ENCODE measurements at regions not wholly inside any gene's neighbourhood (a gene's known extent, or its start where the extent isn't known, plus 50 kb on each side); places are given as distances from the start of the nearest gene placed in this dataset.

DNA sequence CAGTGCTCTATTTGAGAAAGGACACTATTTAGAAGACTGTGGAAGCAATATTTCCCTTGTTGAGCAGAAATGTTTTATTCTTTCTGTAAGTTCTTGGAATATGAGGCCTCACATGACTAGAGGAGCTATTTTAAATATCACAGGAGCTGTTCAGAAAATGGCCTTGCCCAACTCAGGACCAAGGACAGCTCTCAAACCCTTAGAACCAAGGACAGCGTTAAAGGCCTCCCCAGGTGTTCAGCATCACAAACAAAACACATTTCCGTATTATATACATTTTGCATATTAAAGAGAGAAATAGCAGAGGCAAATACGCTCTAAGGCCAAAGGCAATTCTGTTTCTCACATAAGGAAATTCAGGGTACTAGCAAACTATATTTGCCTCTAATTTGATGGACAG is 631.4 kb downstream of the CDH26 start:
- TF ChIP-seq, protein P1, sequence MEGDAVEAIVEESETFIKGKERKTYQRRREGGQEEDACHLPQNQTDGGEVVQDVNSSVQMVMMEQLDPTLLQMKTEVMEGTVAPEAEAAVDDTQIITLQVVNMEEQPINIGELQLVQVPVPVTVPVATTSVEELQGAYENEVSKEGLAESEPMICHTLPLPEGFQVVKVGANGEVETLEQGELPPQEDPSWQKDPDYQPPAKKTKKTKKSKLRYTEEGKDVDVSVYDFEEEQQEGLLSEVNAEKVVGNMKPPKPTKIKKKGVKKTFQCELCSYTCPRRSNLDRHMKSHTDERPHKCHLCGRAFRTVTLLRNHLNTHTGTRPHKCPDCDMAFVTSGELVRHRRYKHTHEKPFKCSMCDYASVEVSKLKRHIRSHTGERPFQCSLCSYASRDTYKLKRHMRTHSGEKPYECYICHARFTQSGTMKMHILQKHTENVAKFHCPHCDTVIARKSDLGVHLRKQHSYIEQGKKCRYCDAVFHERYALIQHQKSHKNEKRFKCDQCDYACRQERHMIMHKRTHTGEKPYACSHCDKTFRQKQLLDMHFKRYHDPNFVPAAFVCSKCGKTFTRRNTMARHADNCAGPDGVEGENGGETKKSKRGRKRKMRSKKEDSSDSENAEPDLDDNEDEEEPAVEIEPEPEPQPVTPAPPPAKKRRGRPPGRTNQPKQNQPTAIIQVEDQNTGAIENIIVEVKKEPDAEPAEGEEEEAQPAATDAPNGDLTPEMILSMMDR (IDR thresholded peaks at IDR 0.05): no peak
- TF ChIP-seq CEBPB (IDR thresholded peaks at IDR 0.05) (no peak), POLR2A (IDR thresholded peaks at IDR 0.05; ENCODE audit: low read length) (no peak), MAZ (IDR thresholded peaks at IDR 0.05; ENCODE audit: borderline replicate concordance, low read depth, low read length) (no peak), ZNF302 (CRISPR knock-in tag; IDR thresholded peaks at IDR 0.05) (no peak), TFCP2L1 (CRISPR knock-in tag; IDR thresholded peaks at IDR 0.05) (no peak), RAD21 (conservative IDR thresholded peaks at IDR 0.05 in 1 of 2, IDR thresholded peaks at IDR 0.05 in 1 of 2) (no peak), KDM5A (IDR thresholded peaks at IDR 0.05) (no peak), JUNB (IDR thresholded peaks at IDR 0.05) (no peak), CHD4 (IDR thresholded peaks at IDR 0.05; ENCODE audit: borderline replicate concordance) (no peak)
- TF ChIP-seq, protein P2, sequence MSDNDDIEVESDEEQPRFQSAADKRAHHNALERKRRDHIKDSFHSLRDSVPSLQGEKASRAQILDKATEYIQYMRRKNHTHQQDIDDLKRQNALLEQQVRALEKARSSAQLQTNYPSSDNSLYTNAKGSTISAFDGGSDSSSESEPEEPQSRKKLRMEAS (IDR thresholded peaks at IDR 0.05): no peak
- TF ChIP-seq, protein P3, sequence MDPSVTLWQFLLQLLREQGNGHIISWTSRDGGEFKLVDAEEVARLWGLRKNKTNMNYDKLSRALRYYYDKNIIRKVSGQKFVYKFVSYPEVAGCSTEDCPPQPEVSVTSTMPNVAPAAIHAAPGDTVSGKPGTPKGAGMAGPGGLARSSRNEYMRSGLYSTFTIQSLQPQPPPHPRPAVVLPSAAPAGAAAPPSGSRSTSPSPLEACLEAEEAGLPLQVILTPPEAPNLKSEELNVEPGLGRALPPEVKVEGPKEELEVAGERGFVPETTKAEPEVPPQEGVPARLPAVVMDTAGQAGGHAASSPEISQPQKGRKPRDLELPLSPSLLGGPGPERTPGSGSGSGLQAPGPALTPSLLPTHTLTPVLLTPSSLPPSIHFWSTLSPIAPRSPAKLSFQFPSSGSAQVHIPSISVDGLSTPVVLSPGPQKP (IDR thresholded peaks at IDR 0.05; ENCODE audit: low read depth, low read length): no peak
